Mammary epithelial cell (primary cell): ENCODE measurements at regions not wholly inside any gene's neighbourhood (a gene's known extent, or its start where the extent isn't known, plus 50 kb on each side); places are given as distances from the start of the nearest gene placed in this dataset.
"Not testable (repeated sequence)": the region's sequence is repeated elsewhere in the genome, so short reads cannot be mapped to it uniquely, and the experiment has no call there.

Source experiments
- CTCF ChIP-seq, 2 donors: IDR thresholded peaks in 1 of 2; conservative IDR thresholded peaks in 1 of 2; 2 replicates each; pipeline ENCODE4 v1.5.1; 2011 to 2012; ENCODE audit warnings: inconsistent platforms in 2 of 2, low read length in 2 of 2, mild to moderate bottlenecking in 2 of 2, control low read depth in 1 of 2, low read depth in 1 of 2; ENCODE audit not compliant: insufficient read depth in 1 of 2; ENCODE audit errors: extremely low read depth in 1 of 2
- EZH2 ChIP-seq: IDR thresholded peaks from 2 replicates; pipeline ENCODE4 v1.6.1; 2012; ENCODE audit warnings: low read length, inconsistent platforms, borderline replicate concordance

GRCh38 chr3:23729362-23729761, 76.4 kb upstream of the UBE2E1 start:
- not testable (repeated sequence) for TF ChIP-seq CTCF (conservative IDR thresholded peaks at IDR 0.05 in 1 of 2, IDR thresholded peaks at IDR 0.05 in 1 of 2; ENCODE audit: extremely low read depth in 1 of 2, insufficient read depth in 1 of 2, low read depth in 1 of 2, low read length in 2 of 2); EZH2
